ENCODE measurements at regions not wholly inside any gene's neighbourhood (a gene's known extent, or its start where the extent isn't known, plus 50 kb on each side); places are given as distances from the start of the nearest gene placed in this dataset.

- Histone ChIP-seq H3K79me1 (ENCODE audit: insufficient read depth, low read depth, low read length, poor library complexity, severe bottlenecking) (no peaks in the 10 kb centered on the region), H3T11ph (ENCODE audit: low read length) (no peak overlapping the region), H2BK15ac (ENCODE audit: low read depth, low read length) (no peak overlapping the region), H3K14ac (ENCODE audit: insufficient read depth, low read length) (no peak overlapping the region), H3K23ac (ENCODE audit: insufficient read length, low read depth, low read length) (no peak overlapping the region), H4K91ac (ENCODE audit: insufficient read length, low read depth, low read length) (no peak overlapping the region), H2BK5ac (ENCODE audit: insufficient read length, low read length) (no peak overlapping the region), H3K4me2 (ENCODE audit: insufficient read depth, insufficient read length, low read length) (no peak overlapping the region), H3K27ac (ENCODE audit: insufficient read length, low read depth, low read length) (no peak overlapping the region), H4K8ac (replicated peaks; ENCODE audit: insufficient read length, low read depth, low read length) (no peak overlapping the region), H2AFZ (ENCODE audit: low read length) (no peak overlapping the region), H2BK12ac (ENCODE audit: insufficient read length, low read depth, low read length) (no peak overlapping the region), H4K20me1 (ENCODE audit: control insufficient read depth, insufficient read depth, insufficient read length) (no peaks in the 10 kb centered on the region), H4K5ac (ENCODE audit: insufficient read length, low read depth, low read length) (no peak overlapping the region), H2AK5ac (ENCODE audit: insufficient read length, low read length) (no peak overlapping the region), H3K9me3 (ENCODE audit: control insufficient read depth, low read depth, low read length) (no peaks in the 10 kb centered on the region), H2BK120ac (ENCODE audit: low read depth, low read length, poor library complexity, severe bottlenecking) (no peak overlapping the region), H3K79me2 (ENCODE audit: insufficient read depth, low read length) (no peaks in the 10 kb centered on the region), H3K18ac (ENCODE audit: insufficient read length, low read depth, low read length) (no peak overlapping the region), H3K23me2 (ENCODE audit: insufficient read length, low read depth, low read length, poor library complexity, severe bottlenecking) (no peaks in the 10 kb centered on the region), H3K9ac (ENCODE audit: extremely low read depth, insufficient read length, low read length) (no peak overlapping the region), H3K56ac (ENCODE audit: insufficient read length, low read depth, low read length) (no peak overlapping the region), H3K4ac (ENCODE audit: low read depth, low read length) (no peak overlapping the region), H3K27me3 (ENCODE audit: insufficient read depth, low read length) (no peaks in the 10 kb centered on the region), H2BK20ac (ENCODE audit: low read depth, low read length, poor library complexity, severe bottlenecking) (no peak overlapping the region), H3K4me1 (ENCODE audit: insufficient read depth, low read length) (no peaks in the 10 kb centered on the region)
- Mint-ChIP-seq H3K36me3 (ENCODE audit: insufficient read depth in 1 of 3, low read depth in 3 of 3) (no peaks in the 10 kb centered on the region), H3K9me3 (0 out of 5 replicates have a peak, but pooled peaks cover 0 to 2% of the 10 kb centered on the region in 2 experiments), H3K27ac (no peak overlapping the region), H3K27me3 (ENCODE audit: low read depth) (no peaks in the 10 kb centered on the region), H3K4me3 (no peak overlapping the region), H3K4me1 (peaks cover 7 to 10% of the 10 kb centered on the region in 2 experiments)
- TF ChIP-seq CTCF (conservative IDR thresholded peaks at IDR 0.05): no peak
- WGBS (ENCODE audit: extremely low coverage, insufficient read length, low lambda C conversion rate): no CpG with 5 or more reads among the region's 3 CpGs
- DNase-seq: no peak
These were observed 445.7 kb downstream of the EPM2A start for GRCh38 chr6:145289573-145289972.

All from H9 (cell line).